GM18951 (cell line): ENCODE measurements at regions not wholly inside any gene's neighbourhood (a gene's known extent, or its start where the extent isn't known, plus 50 kb on each side); places are given as distances from the start of the nearest gene placed in this dataset.

Experiments
- POLR2A ChIP-seq: IDR thresholded peaks from 4 replicates; pipeline ENCODE4 v1.6.1; 2011; ENCODE audit warnings: mild to moderate bottlenecking; ENCODE audit not compliant: insufficient read length, insufficient read depth; ENCODE audit errors: extremely low read depth
- in situ Hi-C: fragments of 300-500 bp; cut with MboI; formaldehyde crosslinking; loops from one replicate; pipeline ENCODE4 v1.12.0; 2022; ENCODE audit warnings: low sequenced_read_pairs, mixed read lengths, inconsistent platforms; ENCODE audit not compliant: unreplicated experiment

DNA sequence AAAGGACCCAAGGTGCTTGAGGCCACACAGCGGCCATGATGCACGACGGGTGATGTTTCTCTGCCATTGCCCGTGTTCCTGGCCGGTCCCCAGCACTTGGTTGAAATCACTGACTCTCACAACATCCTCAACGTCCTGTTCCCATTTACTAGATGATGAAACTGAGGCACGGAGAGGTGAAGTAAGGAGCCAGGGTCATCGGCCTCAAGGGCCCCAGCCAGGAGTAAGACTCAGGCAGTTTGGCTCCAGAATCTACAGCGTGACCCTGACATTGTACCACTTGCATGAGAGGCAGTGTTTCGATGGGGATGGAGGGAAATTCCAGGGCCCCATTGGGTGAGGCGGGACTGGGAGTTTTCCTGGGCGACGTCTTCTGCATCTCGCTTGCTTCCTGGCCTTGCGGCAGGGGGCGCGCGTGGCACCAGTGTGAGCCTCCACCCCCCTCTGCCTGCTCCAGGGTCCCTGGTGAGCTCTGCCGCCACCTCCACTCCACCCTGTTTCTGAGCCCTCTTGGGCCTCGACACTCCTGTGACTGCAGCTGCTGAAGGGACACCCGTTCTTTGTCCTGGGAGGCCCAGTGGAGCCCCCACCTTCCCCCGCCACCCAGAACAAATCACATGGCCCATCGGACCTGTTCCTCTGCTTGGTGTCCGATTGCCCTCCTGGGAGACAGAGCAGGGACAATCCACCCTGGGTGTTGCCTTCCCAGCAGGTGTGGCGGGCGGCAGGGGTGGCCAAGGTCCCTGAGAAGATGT is 133.0 kb upstream of the GSE1 start:
- in situ Hi-C loops = no loop called here
- no peak for TF ChIP-seq POLR2A

DNA sequence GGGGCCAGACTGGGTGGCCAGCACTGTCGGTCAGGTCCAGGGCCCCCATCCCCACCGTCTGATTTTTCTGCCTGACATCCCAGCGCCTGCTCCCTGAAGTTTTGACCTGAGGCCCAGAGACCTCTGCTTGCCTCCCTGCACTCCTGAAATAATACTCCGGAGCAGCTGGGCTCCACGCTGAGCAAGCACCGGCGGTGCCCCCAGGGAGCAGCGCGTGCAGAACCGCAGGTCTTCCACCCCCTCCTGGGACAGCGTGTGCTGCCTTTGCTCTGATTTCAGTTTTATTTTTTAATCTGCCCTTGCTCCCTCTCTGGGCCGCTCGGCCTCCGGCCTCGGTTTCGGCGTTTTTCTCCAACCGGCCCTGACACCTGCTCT is 132.4 kb upstream of the GSE1 start:
- in situ Hi-C loops = no loop called here
- no peak for TF ChIP-seq POLR2A

DNA sequence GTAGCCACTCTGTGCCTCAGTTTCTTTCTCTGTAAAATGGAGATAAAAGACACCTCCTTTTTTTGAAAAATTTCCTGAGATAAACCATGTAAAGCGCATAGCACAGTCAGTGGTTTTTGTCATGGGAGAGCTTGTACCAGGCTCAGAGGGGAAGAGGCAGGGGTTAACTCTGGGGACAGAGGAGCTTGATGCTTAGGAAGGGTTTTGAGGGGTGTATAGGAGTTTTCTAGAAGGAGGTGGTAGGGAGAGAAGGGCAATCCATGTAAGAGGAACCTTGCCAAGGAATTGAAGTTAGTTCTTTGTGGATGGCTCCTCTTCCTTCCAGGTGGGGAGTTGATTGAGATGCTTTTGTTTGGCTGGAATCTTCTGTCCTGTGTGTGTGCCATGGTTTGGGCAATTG is 131.9 kb upstream of the GSE1 start:
- TF ChIP-seq POLR2A = no peak
- in situ Hi-C loops = no loop called here

DNA sequence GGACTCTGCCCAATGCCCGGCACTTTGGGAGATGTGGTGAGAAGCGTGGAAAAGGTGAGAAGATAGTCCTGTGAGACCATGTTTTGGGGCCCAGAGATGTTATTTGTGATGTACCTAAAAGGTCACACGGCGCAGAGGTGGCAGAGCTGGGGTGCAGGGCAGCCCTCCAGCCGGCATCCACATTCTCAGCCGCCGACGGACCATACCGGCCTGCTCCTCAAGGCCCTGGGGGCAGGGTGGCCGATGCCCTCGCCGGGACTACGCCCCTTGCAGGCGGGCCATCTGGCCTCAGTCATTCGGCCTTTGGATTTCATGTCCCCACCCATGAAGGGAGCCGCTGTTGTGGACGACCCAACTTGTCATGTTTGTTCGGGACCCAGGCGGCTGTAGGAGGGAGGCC is 131.4 kb upstream of the GSE1 start:
- TF ChIP-seq POLR2A = no peak
- in situ Hi-C loops = no loop called here

DNA sequence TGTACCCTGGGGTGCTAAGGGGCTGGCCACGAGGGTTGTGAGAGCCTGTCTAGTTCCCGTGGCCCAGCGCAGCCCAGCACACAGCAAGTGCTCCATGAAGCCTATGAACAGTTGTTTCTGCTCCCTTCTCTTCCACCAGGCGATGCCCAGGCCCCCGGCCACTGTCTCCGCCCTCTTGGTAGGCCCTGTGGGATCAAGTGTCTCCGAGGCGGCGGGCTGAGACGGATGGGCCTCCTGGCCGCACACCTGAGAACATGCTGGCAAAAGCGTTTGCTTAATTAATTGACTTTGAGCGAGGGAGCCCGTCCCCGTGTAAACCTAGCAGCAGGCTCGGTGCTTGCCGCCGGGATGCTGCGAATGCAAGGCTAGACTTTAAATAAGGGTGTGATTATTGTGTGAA is 129.7 kb upstream of the GSE1 start:
- in situ Hi-C loops = no loop called here
- TF ChIP-seq POLR2A = no peak

DNA sequence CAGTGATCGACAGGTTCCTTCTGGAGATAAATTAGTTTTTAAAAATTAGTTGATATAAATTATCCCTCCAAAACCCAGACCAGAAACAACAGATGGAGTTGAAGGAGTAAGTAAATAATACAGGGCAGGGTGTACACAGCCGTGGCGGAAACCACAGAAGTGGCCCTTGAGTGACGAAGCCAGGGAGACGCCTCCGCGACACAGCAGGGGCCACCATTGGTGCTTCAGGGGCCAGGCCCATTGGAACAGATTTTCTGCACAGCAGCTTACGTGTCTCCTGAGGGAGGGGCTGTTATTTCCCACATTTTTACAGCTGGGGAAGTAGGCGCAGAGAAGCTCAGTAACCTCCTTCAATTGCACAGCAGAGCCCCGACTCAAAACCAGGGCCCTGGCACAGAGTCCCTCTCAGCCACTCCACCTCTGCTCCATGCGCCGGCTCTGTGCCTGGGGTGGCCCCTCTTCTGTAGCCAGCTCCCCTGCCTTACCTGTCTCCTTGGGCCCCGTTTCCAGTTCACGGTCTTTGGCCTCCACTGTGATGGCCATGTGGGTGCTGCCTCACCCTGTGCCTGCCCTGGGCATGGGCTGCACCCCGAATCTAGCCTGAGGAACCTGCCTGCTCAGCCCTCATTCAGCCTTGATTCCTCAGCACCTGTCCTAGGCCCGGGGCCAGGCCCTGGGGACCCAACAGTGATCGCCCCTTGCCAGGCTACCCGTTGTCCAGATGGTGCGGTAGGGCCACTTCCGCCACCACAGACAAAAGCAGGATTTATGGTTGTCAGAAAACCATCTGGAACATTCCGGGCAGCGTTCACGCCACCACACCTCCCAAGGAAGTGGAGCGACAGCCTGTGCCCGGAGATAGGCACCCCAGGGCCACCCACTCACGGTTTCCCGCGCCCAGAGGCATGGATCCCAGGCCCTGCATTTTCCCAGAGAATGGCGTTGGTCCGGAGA is 128.5 kb upstream of the GSE1 start:
- TF ChIP-seq POLR2A = no peak
- in situ Hi-C loops = no loop called here

DNA sequence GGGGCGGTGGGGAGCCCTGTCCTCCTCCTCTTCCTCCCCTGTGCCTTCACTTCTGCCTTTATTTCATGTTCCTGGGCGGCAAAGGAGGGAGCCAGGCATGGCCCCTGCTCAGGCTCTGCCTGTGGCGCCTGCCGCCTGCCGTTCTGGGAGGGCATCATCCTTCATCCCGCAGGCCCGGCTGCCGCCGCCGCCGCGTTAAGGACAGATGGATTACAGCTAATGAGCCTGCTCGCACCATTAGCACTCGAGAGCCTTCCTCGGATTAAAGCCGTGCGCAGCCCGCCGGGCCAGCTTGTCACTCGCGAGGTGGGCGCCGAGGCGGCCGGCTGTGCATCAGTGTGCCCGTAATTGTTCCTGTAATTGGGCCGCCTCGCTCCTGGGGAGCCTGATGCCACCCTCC is 127.7 kb upstream of the GSE1 start:
- no peak for TF ChIP-seq POLR2A
- in situ Hi-C loops = no loop called here

DNA sequence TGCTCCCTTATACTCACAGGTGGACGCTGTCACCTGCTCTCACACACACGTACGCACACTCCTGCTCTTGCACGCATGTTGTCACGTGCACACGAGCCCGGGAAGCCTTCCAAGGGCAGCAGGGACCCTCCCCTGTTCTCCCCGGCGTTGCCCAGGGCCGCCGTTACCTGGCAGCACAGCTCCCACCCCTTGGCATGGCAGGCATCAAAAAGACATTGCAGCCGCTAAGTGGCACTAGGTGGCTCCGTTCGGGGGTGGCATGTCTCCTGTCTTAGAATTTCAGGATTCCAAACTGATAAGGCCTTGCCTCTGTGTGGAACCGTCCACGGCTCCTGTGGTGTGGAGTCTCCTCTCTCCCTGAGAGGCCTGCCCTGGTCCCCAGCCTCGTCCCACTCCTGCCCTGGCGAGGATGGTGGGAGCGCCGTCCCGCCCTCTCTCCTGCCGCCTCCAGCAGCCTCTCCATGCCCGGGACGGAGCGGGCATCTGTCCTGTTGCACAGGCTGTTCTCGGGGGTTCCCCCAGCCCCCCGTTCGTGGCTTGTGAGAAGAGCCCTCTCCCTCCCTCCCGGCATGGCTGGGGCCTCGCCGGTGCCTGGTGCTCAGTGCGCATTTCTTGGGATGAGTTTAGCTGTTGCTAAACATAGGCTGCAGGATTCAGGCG is 126.7 kb upstream of the GSE1 start:
- TF ChIP-seq POLR2A = no peak
- in situ Hi-C loops = no loop called here

DNA sequence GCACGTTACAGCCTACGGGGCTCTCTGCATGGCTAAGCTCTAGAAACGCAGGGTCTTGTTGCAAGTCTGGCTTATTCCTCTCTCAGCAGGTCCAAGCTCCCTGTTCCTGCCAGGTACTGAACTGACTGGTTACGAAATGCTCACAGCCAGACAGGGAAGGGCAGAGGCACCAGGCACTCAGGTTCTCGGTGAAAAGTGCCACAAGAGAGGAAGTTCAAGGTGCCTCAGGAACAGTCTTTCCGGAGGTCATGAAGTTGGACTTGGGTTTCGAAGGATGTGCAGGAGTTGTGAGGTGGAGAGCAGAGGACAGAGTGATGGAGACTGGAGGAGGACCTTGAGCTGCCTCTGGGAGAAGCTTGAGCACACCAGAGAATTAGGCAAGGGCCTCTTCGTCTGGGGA is 124.7 kb upstream of the GSE1 start:
- in situ Hi-C loops = no loop called here
- no peak for TF ChIP-seq POLR2A

DNA sequence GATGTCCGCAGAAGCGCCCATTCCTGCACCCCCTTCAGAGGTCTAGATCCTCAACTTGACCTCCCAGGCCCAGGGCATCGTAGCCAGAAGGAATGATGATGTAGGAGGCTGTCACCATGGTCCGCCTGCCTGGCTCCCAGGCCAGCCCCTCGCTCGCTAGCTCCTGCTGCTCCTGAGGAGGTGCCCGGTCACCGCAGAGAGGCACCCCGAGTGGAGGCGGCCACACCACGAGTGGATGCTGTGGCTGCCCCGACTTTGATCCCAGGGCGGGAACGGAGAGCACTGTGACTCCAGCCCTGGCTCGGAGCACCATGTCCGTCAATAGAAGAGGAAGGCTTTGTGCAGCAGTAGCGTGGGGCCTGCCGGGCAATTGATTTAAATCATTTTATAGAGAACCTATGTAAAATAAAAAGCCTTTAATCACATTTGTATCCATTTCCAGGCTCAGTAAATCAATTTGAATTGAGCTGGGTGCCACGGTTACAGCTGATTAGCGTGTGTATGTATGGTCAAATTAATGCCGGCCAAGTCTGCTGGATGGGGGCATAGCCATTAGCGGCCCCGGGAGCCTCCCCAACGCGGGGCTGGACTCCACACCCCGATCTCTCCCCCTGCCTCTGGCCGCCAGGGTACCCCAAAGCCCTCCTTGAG is 122.6 kb upstream of the GSE1 start:
- in situ Hi-C loops = no loop called here
- no peak for TF ChIP-seq POLR2A

DNA sequence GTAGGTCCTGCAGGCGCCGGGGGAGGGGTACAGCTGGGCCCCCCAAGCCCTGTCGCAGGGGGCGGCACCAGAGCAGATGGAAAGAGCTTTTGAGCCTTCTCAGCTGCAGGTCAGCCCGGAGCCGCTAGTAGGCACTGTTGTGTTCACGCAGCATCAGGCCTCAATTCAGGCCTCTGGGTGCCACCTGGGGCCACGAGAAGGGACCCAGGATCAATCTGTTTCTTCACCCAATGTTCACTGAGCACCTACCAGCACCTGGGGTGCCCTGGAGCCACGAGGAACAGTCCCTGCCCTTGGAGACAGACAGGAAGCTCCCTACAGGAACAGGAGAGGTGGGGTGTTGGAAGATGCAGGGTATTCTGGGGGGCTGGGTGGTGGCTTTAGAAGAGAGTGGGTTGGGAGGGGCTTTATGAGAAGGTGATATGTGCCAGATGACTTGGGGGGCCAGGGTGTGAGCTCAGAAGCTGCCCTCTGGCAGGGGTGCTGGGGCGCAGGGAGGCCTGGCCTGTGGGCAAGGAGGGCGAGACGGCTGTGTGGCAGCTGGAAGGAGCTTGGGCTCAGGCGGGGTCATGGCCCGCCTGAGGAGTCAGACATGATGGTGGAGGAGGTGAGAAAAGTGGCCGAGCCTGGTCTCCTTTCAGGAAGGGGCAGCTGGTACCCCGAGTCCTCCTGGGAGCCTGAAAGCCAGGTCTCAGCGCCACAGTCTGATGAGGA is 121.9 kb upstream of the GSE1 start:
- in situ Hi-C loops = no loop called here

DNA sequence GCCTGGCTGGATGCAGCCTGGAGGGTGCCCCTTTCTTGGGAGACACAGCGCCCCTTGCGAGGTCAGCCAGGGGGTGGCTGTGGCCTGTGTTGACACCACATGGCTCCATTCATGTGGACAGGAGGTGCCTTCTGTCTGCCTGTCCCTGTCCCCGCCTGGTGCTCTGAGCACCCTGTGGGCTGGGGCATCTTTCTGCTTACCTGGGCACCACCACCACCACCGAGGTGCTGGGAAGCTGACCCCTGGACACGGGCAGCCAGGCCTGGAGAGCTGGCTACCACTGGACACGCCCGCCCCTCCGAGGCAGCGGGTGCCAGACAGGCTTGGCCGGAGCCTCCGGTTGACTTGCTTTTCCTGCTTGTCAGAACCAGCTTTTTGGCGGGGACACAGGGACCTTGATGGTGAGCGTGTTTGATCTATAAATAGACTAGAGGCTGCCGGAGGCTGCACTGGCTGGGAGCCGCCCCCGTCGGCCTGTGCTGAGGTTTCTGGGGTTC is 121.3 kb upstream of the GSE1 start:
- no peak for TF ChIP-seq POLR2A

More for the DNA sequence above, 121.9 kb upstream of the GSE1 start:
- TF ChIP-seq POLR2A = no peak

DNA sequence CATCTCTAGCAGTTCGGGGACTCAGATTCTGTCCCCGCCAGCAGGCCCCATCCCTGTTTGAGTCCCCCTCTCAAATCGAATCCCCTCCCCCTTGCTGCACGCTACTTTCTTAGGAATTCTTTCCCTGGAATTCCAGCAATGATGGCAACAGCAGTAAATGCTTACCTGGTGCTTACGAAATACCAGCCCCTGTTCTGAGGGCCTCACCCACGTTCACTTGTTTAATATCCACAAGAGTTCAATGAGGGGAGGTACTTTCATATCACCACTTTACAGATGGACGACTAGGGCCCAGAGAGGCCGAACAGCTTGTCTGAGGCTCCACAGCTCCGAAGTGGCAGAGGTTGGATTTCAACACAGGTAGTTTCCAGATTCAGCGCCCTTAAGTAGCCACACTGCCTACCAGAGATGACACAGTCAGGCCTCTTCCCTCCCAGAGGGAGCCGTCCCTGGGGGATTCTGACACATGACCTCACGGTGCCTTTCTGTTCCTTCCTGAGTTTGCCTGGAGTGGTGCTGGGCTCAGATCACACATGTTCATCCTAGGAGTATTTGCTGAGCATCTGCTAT is 120.7 kb upstream of the GSE1 start:
- TF ChIP-seq POLR2A = no peak
- in situ Hi-C loops = no loop called here

More for the DNA sequence above, 121.3 kb upstream of the GSE1 start:
- in situ Hi-C loops = no loop called here
